HEK293 (cell line): ENCODE measurements at regions not wholly inside any gene's neighbourhood (a gene's known extent, or its start where the extent isn't known, plus 50 kb on each side); places are given as distances from the start of the nearest gene placed in this dataset.

Experiments
- CTCF ChIA-PET: fragments of 350-600 bp; formaldehyde crosslinking; extraction: SDS; loops from one replicate; lab custom pipeline; 2021; ENCODE audit warnings: antibody characterized with exemption; lab: Yijun Ruan, JAX
- POLR2A ChIA-PET: fragments of 300-600 bp; formaldehyde crosslinking; extraction: SDS; loops from one replicate; lab custom pipeline; 2020; ENCODE audit warnings: antibody characterized with exemption, inconsistent platforms; lab: Yijun Ruan, JAX
- H3K27ac ChIP-seq: fragments of 200-500 bp; sonication (Bioruptor generic); 2 replicates; pipeline ENCODE4 v1.5.1; 2014; ENCODE audit warnings: low read depth, low read length, control low read depth, inconsistent platforms; ENCODE audit errors: extremely low read depth
- H3K36me3 ChIP-seq, 2 experiments: fragments of 200-500 bp in 1 of 2; sonication (Bioruptor generic) in 1 of 2; 1 replicate in 1 of 2; 2 replicates in 1 of 2; pipeline ENCODE4 v1.5.1; 2014 to 2017; ENCODE audit warnings: inconsistent platforms in 2 of 2, low read length in 2 of 2; ENCODE audit not compliant: control insufficient read depth in 2 of 2, insufficient read depth in 1 of 2
- H3K4me1 ChIP-seq: fragments of 200-500 bp; sonication (Bioruptor generic); 2 replicates; pipeline ENCODE4 v1.5.1; 2014; ENCODE audit warnings: mild to moderate bottlenecking, low read length, inconsistent platforms; ENCODE audit not compliant: control insufficient read depth, insufficient read depth
- H3K4me3 ChIP-seq: 2 replicates; pipeline ENCODE4 v1.5.1; 2011; ENCODE audit warnings: low read depth, mild to moderate bottlenecking, control low read depth, low read length, moderate library complexity
- H3K9me3 ChIP-seq: fragments of 200-500 bp; sonication (Bioruptor generic); 2 replicates; pipeline ENCODE4 v1.5.1; 2014; ENCODE audit warnings: low read depth, low read length, inconsistent platforms; ENCODE audit not compliant: control insufficient read depth, insufficient read depth
- FEZF1 ChIP-seq: fragments of 450-650 bp; formaldehyde crosslinking; IDR thresholded peaks from 2 replicates; pipeline ENCODE4 v1.5.1; 2016; ENCODE audit warnings: missing biosample characterization, missing genetic modification characterization
- GLIS1 ChIP-seq: fragments of 450-650 bp; formaldehyde crosslinking; IDR thresholded peaks from 2 replicates; pipeline ENCODE4 v1.5.1; 2016; ENCODE audit warnings: missing biosample characterization, missing genetic modification characterization
- INSM2 ChIP-seq: fragments of 450-650 bp; formaldehyde crosslinking; IDR thresholded peaks from 2 replicates; pipeline ENCODE4 v1.5.1; 2016; ENCODE audit warnings: missing biosample characterization, missing genetic modification characterization
- KLF17 ChIP-seq: fragments of 450-650 bp; formaldehyde crosslinking; IDR thresholded peaks from 2 replicates; pipeline ENCODE4 v1.5.1; 2016; ENCODE audit warnings: missing biosample characterization, missing genetic modification characterization
- ZBTB17 ChIP-seq: fragments of 450-650 bp; formaldehyde crosslinking; IDR thresholded peaks from 2 replicates; pipeline ENCODE4 v1.5.1; 2016; ENCODE audit warnings: missing biosample characterization, missing genetic modification characterization
- ZNF184 ChIP-seq: fragments of 450-650 bp; IDR thresholded peaks from 2 replicates; pipeline ENCODE4 v1.5.1; 2018; ENCODE audit warnings: missing biosample characterization, mild to moderate bottlenecking, missing genetic modification characterization
- ZNF398 ChIP-seq: fragments of 450-650 bp; formaldehyde crosslinking; IDR thresholded peaks from 2 replicates; pipeline ENCODE4 v1.5.1; 2017; ENCODE audit warnings: missing biosample characterization, missing genetic modification characterization
- ZNF473 ChIP-seq: fragments of 450-650 bp; formaldehyde crosslinking; IDR thresholded peaks from 2 replicates; pipeline ENCODE4 v1.5.1; 2017; ENCODE audit warnings: missing biosample characterization, missing genetic modification characterization
- ZNF501 ChIP-seq: fragments of 450-650 bp; formaldehyde crosslinking; IDR thresholded peaks from 2 replicates; pipeline ENCODE4 v1.5.1; 2016; ENCODE audit warnings: missing biosample characterization, missing genetic modification characterization
- ZNF530 ChIP-seq: fragments of 450-650 bp; formaldehyde crosslinking; IDR thresholded peaks from 2 replicates; pipeline ENCODE4 v1.5.1; 2016; ENCODE audit warnings: low read depth, missing biosample characterization, missing genetic modification characterization
- ZSCAN16 ChIP-seq: fragments of 450-650 bp; formaldehyde crosslinking; IDR thresholded peaks from 2 replicates; pipeline ENCODE4 v1.5.1; 2016; ENCODE audit warnings: missing biosample characterization, missing genetic modification characterization

- peak; percentile 40 for TF ChIP-seq ZNF398
- TF ChIP-seq ZBTB17 (tag by site-specific recombination) = peak; percentile 92
- TF ChIP-seq INSM2 = peak; percentile 54; the same call in 1 of the 2 replicates
- TF ChIP-seq KLF17 (tag by site-specific recombination) = no peak
- TF ChIP-seq ZNF473 = peak; percentile 68; the same call in 1 of the 2 replicates
Measured at GRCh38 chr15:69760890-69761568, 308.4 kb downstream of the RPLP1 start (continued).

- TF ChIP-seq ZNF184 (tag by site-specific recombination) (no peak), GLIS1 (tag by site-specific recombination) (peak; percentile 13; the same call in 1 of the 2 replicates), ZNF530 (tag by site-specific recombination) (peak; percentile 97), FEZF1 (no peak)
- Histone ChIP-seq H3K27ac (no peak overlapping the region), H3K4me3 (no peak overlapping the region), H3K36me3 (no peaks in the 10 kb centered on the region), H3K9me3 (no peaks in the 10 kb centered on the region), H3K4me1 (peaks cover 11% of the 10 kb centered on the region)
- ChIA-PET POLR2A (interaction anchor here (1.0 kb wide), 2 partner anchors 75 to 335 kb away, joined by 3 to 4 read pairs; partner anchors contain the start of gene TLE3), CTCF (interaction anchor here (0.6 to 1.8 kb wide), 25 partner anchors 9 to 728 kb away, joined by 3 to 7 read pairs (median 3); partner anchors contain the start of gene TLE3)
Measured at GRCh38 chr15:69762373-69763148, 309.9 kb downstream of the RPLP1 start.

- Histone ChIP-seq H3K27ac (no peak overlapping the region), H3K36me3 (no peaks in the 10 kb centered on the region), H3K4me1 (peaks cover 5% of the 10 kb centered on the region), H3K4me3 (no peak overlapping the region), H3K9me3 (no peaks in the 10 kb centered on the region)
- TF ChIP-seq ZNF501 (tag by site-specific recombination) = no peak
- peak; percentile 15; the same call in 1 of the 2 replicates for TF ChIP-seq GLIS1 (tag by site-specific recombination)
- CTCF ChIA-PET = interaction anchor here (0.7 to 1.6 kb wide), 3 partner anchors 22 to 724 kb away, joined by 3 to 5 read pairs (median 3); no protein-coding TSS in a partner anchor
- POLR2A ChIA-PET = no interaction called here
Measured at GRCh38 chr15:69763831-69764230, 311.2 kb downstream of the RPLP1 start.

GRCh38 chr15:69766156-69766555 is 313.5 kb downstream of the RPLP1 start:
- Histone ChIP-seq H3K27ac (no peak overlapping the region), H3K9me3 (no peaks in the 10 kb centered on the region), H3K36me3 (no peaks in the 10 kb centered on the region), H3K4me3 (no peak overlapping the region)
- POLR2A ChIA-PET = no interaction called here
- CTCF ChIA-PET = no interaction called here
- no peak for TF ChIP-seq ZSCAN16 (tag by site-specific recombination)
- TF ChIP-seq, all 188 proteins: peak for 0
- H3K4me1 ChIP-seq = no peaks in the 10 kb centered on the region; the same call in 1 of the 2 replicates
